Breast epithelium (tissue), 4 donors: ENCODE measurements at regions not wholly inside any gene's neighbourhood (a gene's known extent, or its start where the extent isn't known, plus 50 kb on each side); places are given as distances from the start of the nearest gene placed in this dataset.

Experiments
- DNase-seq, 2 donors: peaks; one replicate each; pipeline ENCODE4 v3.0.0-alpha.2; 2019; ENCODE audit warnings: low spot score in 2 of 2
- H3K27ac ChIP-seq, 2 donors: fragments of 200-600 bp; sonication (generic) in 1 of 2; one replicate each; pipeline ENCODE4 v1.5.1; 2016 to 2019; ENCODE audit warnings: mild to moderate bottlenecking in 1 of 2
- H3K27me3 ChIP-seq, 2 donors: fragments of 200-600 bp; sonication (generic) in 1 of 2; one replicate each; pipeline versions ENCODE4 v1.5.1 to v1.6.0; 2017 to 2019; ENCODE audit warnings: control low read depth in 1 of 2, mild to moderate bottlenecking in 1 of 2
- H3K36me3 ChIP-seq: fragments of 200-600 bp; one replicate; pipeline ENCODE4 v1.5.1; 2019
- H3K4me1 ChIP-seq, 2 donors: fragments of 200-600 bp; sonication (generic); one replicate each; pipeline ENCODE4 v1.5.1; 2016 to 2019; ENCODE audit warnings: control low read depth in 1 of 2
- H3K4me3 ChIP-seq, 3 donors: fragments of 200-600 bp; sonication (generic); 1 replicate in 2 of 3; 2 replicates in 1 of 3; pipeline ENCODE4 v1.5.1; 2016 to 2019; ENCODE audit warnings: mild to moderate bottlenecking in 3 of 3, moderate library complexity in 2 of 3
- H3K9me3 ChIP-seq, 2 donors: fragments of 200-600 bp; sonication (generic) in 1 of 2; one replicate each; pipeline ENCODE4 v1.5.1; 2016 to 2019; ENCODE audit warnings: control low read depth in 1 of 2
- POLR2A ChIP-seq: fragments of 450-650 bp; IDR thresholded peaks from one replicate; pipeline ENCODE4 v1.6.1; 2016; ENCODE audit warnings: antibody characterized with exemption, mild to moderate bottlenecking, moderate library complexity
- POLR2AphosphoS5 ChIP-seq, 3 donors: sonication (generic); formaldehyde crosslinking; IDR thresholded peaks; one replicate each; pipeline ENCODE4 v1.6.1; 2017; ENCODE audit warnings: antibody characterized with exemption in 3 of 3
- intact Hi-C: fragments of 100-400 bp; cut with DNase I; formaldehyde crosslinking; loops from one replicate; pipeline ENCODE4 v1.15.1; 2023; ENCODE audit warnings: low total_unique reads
- TF ChIP-seq, protein P1 (sequence below), 3 donors: fragments of 450-650 bp; IDR thresholded peaks; one replicate each; pipeline ENCODE4 v1.5.1; 2016 to 2017; ENCODE audit warnings: antibody characterized with exemption in 3 of 3, mild to moderate bottlenecking in 3 of 3, moderate library complexity in 3 of 3

DNA sequence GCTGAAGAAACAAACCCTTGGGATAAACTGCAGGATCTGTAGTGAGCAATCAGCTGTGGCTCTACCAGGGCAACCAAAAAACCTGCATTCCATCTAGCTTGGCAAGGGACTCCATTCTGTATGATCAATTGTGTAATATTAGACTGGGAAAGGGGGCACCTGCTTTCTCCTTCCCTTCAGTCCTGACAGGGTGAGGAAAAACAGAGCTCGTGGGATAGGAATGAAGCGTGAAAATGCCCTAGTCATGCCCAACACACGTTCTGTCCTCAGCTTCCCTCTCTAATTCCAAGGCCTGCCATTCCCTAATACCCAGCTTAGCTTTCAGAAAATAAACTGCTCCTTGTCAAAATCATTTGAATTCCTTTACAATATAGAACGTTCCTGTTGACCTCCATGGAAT is 442.3 kb downstream of the PLPP3 start:
- no peak overlapping the region for H3K27ac ChIP-seq
- H3K9me3 ChIP-seq, result no peaks in the 10 kb centered on the region
- no peaks in the 10 kb centered on the region for H3K36me3 ChIP-seq
- H3K4me3 ChIP-seq, result no peak overlapping the region
- no peaks in the 10 kb centered on the region for H3K4me1 ChIP-seq
- intact Hi-C loops, result no loop called here
- DNase-seq, result no peak
- TF ChIP-seq POLR2AphosphoS5 (IDR thresholded peaks at IDR 0.05) (no peak), POLR2A (no peak)
- TF ChIP-seq, protein P1, sequence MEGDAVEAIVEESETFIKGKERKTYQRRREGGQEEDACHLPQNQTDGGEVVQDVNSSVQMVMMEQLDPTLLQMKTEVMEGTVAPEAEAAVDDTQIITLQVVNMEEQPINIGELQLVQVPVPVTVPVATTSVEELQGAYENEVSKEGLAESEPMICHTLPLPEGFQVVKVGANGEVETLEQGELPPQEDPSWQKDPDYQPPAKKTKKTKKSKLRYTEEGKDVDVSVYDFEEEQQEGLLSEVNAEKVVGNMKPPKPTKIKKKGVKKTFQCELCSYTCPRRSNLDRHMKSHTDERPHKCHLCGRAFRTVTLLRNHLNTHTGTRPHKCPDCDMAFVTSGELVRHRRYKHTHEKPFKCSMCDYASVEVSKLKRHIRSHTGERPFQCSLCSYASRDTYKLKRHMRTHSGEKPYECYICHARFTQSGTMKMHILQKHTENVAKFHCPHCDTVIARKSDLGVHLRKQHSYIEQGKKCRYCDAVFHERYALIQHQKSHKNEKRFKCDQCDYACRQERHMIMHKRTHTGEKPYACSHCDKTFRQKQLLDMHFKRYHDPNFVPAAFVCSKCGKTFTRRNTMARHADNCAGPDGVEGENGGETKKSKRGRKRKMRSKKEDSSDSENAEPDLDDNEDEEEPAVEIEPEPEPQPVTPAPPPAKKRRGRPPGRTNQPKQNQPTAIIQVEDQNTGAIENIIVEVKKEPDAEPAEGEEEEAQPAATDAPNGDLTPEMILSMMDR (IDR thresholded peaks at IDR 0.05), result no peak
- no peaks in the 10 kb centered on the region for H3K27me3 ChIP-seq

DNA sequence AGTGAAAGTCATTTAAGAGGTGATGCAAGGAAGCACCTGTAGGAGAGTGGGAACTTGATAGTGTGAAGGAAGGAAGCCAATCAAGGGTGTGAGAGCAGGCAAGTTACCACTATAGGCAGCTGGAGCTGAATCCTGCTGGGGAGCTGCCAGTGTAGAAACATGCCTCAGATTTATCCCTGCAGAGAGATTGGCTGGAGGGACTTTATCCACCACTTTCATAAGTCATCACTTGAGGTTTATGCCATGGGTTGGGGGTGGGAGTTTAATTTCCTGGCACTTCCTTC is 443.6 kb downstream of the PLPP3 start:
- Histone ChIP-seq H3K4me1 (no peaks in the 10 kb centered on the region), H3K9me3 (no peaks in the 10 kb centered on the region)

DNA sequence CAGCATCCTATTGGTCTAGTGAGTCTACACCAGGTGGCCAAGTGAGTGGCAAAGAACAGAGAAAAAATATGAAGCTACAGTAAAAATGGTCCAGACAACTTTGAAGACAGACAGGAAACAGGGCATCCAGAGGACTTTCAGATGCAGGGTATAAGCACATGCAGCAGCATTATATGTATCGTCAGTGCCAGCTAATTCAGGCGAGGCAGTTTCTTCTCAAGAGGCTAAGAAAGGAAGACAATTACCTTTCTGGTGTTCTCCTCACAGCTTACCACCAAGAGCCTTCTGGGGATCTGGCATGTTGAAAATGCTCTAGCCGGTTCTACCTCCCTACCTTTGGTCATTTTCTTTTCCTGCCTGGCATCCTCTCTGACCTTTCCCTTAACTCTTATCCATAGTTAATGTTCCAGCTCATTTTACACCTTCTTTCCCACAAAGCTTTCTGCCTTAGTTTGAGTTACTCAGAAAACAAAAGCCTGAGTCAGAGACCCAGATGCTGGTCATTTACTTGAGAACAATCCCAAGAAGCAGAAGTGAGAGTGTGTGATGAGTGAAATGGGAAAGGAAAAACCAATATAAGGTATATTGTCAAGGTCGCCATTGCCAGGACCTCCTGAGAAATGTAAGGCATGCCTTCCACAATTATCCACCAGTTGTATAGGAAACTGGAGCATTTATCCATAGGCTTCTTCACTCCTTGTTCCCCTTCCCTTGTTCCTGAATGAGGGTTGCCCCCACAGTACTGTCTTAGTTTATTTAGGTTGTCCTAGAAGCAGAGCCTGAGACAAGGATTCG is 444.1 kb downstream of the PLPP3 start:
- TF ChIP-seq POLR2AphosphoS5 (IDR thresholded peaks at IDR 0.05), result no peak
- TF ChIP-seq POLR2A, result no peak
- TF ChIP-seq, protein P1 (IDR thresholded peaks at IDR 0.05), result no peak
- Histone ChIP-seq H3K27me3 (no peaks in the 10 kb centered on the region), H3K9me3 (no peaks in the 10 kb centered on the region), H3K27ac (no peak overlapping the region), H3K4me1 (no peaks in the 10 kb centered on the region), H3K36me3 (no peaks in the 10 kb centered on the region), H3K4me3 (no peak overlapping the region)
- no peak for DNase-seq
- intact Hi-C loops, result no loop called here

More for the DNA sequence above, 443.6 kb downstream of the PLPP3 start:
- DNase-seq, result no peak
- Histone ChIP-seq H3K27ac (no peak overlapping the region), H3K27me3 (no peaks in the 10 kb centered on the region), H3K36me3 (no peaks in the 10 kb centered on the region), H3K4me3 (no peak overlapping the region)
- TF ChIP-seq, protein P1 (IDR thresholded peaks at IDR 0.05), result no peak
- no peak for TF ChIP-seq POLR2AphosphoS5 (IDR thresholded peaks at IDR 0.05)
- no peak for TF ChIP-seq POLR2A
- intact Hi-C loops, result no loop called here

DNA sequence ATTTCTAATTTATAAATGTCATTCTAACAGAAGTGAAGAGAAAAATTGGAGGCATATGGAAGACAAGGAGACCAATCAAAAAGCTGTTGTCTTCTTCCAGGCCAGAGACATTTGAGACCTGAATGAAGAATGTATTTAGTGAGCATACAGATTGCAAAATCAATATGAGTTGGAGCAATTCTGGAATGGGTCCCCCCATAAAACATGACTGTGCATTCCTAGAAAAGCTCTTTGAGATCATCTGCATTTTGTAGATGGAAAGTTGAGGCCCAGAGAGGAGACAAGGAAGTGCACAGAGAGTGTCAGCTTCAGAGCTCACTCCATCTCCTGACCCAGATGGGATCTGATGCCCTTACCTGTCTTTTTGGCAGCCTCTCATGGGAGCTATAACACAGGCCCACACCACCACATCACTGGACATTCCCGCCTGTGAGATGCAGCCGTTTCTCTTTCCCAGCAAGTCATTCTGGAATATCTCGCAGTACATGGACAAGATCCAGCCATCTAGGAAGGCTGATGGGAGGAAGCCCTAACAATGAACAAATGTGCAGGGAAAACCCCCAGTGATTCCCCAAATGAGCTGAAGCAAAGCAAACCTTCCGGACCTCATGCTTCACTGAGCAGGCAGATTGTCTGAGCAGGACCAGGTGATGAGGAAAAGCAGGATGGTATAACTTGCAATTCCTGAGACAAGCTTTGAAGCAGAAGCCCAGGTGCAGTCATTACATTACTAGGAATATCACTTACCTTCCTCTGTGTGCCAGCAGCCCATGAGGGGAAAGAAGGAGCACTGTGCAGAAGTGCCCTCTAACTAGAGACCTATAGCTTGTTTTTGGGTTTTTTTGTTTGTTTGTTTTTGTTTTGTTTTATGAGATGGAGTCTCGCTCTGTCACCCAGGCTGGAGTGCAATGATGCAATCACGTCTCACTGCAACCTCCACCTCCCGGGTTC is 445.6 kb downstream of the PLPP3 start:
- TF ChIP-seq POLR2AphosphoS5 (IDR thresholded peaks at IDR 0.05) (no peak), POLR2A (no peak)
- TF ChIP-seq, protein P1 (IDR thresholded peaks at IDR 0.05), result no peak
- no peaks in the 10 kb centered on the region for H3K27me3 ChIP-seq
- H3K9me3 ChIP-seq, result no peaks in the 10 kb centered on the region
- no peak for DNase-seq
- H3K4me1 ChIP-seq, result no peaks in the 10 kb centered on the region
- no peak overlapping the region for H3K27ac ChIP-seq
- H3K36me3 ChIP-seq, result no peaks in the 10 kb centered on the region
- intact Hi-C loops, result no loop called here
- H3K4me3 ChIP-seq, result no peak overlapping the region

DNA sequence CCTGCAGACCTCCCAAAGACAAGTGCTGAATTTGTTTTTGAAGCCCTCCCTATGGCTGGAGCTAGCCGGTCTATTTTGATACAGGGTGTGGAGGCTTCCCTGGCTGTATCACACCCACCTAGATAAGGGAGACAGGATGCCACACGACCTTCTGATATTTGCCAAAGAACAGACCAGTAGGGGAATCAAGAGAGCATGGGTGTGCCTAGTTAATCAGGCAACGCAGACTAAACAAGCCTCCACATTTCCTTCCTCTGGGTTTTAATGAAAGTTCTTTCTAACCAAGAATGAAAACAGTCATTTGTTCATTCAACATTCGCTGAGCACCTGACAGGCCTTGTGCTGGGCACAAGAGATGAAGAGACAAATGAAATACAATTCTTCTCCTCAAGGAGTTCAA is 446.8 kb downstream of the PLPP3 start:
- Histone ChIP-seq H3K4me1 (no peaks in the 10 kb centered on the region), H3K4me3 (no peak overlapping the region), H3K27me3 (no peaks in the 10 kb centered on the region), H3K27ac (no peak overlapping the region), H3K9me3 (no peaks in the 10 kb centered on the region), H3K36me3 (no peaks in the 10 kb centered on the region)
- TF ChIP-seq POLR2AphosphoS5 (IDR thresholded peaks at IDR 0.05), result no peak
- no peak for TF ChIP-seq POLR2A
- TF ChIP-seq, protein P1 (IDR thresholded peaks at IDR 0.05), result no peak
- intact Hi-C loops, result no loop called here
- no peak for DNase-seq
